GM12892 (cell line): ENCODE measurements at regions not wholly inside any gene's neighbourhood (a gene's known extent, or its start where the extent isn't known, plus 50 kb on each side); places are given as distances from the start of the nearest gene placed in this dataset.

ENCODE experiments used
- DNase-seq: peaks from one replicate; pipeline ENCODE4 v3.0.0; 2011; ENCODE audit not compliant: insufficient read length
- FAIRE-seq: peaks from 2 replicates; lab custom pipeline; 2011; peaks lifted over from hg19 to GRCh38; lab: Jason Lieb, UNC
- POLR2A ChIP-seq: IDR thresholded peaks from 2 replicates; pipeline ENCODE4 v1.6.1; 2011; ENCODE audit warnings: low read depth, low read length, control low read depth
- POLR2AphosphoS5 ChIP-seq: IDR thresholded peaks from 2 replicates; pipeline ENCODE4 v1.6.1; 2011; ENCODE audit warnings: low read depth, low read length, control low read depth
- TAF1 ChIP-seq: IDR thresholded peaks from 2 replicates; pipeline ENCODE4 v1.6.1; 2011; ENCODE audit warnings: low read depth, mild to moderate bottlenecking, control low read depth, low read length, borderline replicate concordance

- DNase-seq (no peak), FAIRE-seq (no peak)
- no peak for TF ChIP-seq TAF1
- no peak for TF ChIP-seq POLR2A
Measured at GRCh38 chr4:100060765-100061416, 110.8 kb upstream of the H2AZ1 start.

DNA sequence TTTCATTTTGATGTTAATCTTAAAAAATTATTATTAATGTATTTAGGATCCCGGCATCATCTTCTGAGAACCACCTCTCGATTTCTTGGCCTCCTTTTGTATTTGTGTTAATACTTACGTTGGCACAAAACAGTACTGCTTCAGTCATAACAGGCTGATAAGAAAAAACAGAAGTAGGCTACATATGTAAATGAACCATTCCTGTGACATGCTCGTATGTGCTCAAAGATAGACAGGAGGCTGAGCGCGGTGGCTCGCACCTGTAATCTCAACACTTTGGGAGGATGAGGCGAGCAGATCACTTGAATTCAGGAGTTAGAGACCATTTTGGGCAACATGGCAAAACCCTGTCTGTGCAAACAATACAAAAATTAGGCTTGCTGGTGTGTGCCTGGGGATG is 109.4 kb upstream of the H2AZ1 start:
- TF ChIP-seq TAF1 (no peak), POLR2AphosphoS5 (no peak), POLR2A (no peak)
- peak; percentile 46 for FAIRE-seq
- no peak for DNase-seq

DNA sequence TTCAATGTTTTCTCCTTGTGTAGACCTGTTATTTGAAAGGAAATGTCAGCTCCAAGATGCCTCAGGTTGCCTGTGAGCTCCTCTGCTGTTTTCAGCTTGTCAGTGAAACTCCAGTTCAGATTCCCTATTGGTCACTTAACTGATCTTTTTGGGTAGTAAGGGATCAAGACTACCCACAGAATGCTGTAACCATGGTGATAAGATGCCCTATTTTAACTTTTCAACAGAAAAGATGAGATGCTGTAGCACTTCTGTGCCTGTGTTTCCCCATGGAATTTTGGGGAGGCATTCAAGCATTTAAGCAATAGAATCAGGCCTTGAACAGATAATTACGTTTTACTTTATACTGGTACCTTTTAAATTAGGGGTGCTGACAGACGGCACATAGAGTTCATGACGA is 106.6 kb upstream of the H2AZ1 start:
- FAIRE-seq (no peak), DNase-seq (no peak)
- TF ChIP-seq POLR2AphosphoS5 (no peak), POLR2A (no peak), TAF1 (no peak)

- TF ChIP-seq TAF1 (no peak), POLR2AphosphoS5 (no peak), POLR2A (no peak)
Measured at GRCh38 chr4:100054071-100054470, 104.0 kb upstream of the H2AZ1 start.

DNA sequence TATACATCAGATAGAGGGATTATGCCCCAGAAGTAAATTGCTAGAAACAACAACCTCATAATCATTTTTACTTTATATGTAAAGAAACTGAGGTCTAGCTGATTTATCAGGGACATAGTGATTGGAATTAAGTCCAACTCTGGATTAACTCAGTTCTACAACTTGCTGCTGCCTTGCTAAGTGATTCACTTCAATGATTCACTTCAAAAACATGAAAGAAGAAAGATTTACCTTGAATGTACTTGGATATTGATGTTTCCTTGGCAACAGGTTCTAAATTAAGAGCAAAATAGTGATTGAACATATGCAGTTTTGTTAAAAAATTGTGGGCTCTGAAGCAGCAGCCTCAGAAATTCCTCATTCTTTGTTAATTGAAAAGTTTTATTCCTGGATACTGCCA is 99.8 kb upstream of the H2AZ1 start:
- TF ChIP-seq POLR2A (no peak), TAF1 (no peak), POLR2AphosphoS5 (no peak)
- DNase-seq (no peak), FAIRE-seq (no peak)

More at GRCh38 chr4:100054071-100054470, 104.0 kb upstream of the H2AZ1 start:
- no peak for DNase-seq
- no peak for FAIRE-seq

DNA sequence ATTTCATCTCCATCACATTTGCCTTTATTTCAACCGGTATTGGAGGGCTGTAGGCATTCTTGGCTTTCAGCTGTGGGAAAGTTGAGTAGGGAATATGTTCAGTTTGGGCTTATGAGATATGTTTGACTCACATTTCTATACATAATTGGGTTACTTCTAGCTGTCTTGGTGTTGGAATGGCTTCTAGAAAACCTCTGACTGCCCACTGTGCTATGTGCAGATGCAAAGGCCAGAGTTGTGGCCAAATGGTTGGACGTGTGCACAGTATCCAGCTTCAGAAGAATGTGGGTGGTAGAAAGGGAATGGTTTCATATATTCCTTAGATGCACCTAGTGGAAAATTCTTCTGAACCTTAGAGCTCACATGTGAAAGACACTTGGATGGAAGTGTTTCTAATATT is 92.6 kb upstream of the H2AZ1 start:
- DNase-seq (no peak), FAIRE-seq (no peak)
- TF ChIP-seq TAF1 (no peak), POLR2A (no peak), POLR2AphosphoS5 (no peak)

DNA sequence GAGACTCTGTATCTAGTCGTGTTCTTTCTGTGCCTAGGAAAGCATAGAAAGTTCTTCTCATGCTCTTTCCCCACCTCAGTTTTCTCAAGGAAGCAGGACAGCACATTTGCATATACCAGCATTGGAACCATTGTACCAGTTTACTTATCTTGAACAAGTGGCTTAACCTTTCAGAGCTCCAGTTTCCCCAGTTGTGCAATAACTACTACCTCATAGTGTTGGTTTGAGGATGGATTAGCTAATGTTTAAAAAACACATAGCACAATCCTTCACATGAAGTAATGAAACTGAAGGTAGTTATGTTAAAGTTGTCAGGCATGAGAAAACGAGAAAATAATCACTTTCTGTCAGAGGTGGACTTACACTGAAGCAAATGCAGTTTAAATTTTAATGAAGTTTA is 92.2 kb upstream of the H2AZ1 start:
- FAIRE-seq (no peak), DNase-seq (no peak)
- TF ChIP-seq TAF1 (no peak), POLR2A (no peak), POLR2AphosphoS5 (no peak)

- TF ChIP-seq POLR2AphosphoS5 (no peak), TAF1 (no peak), POLR2A (no peak)
- DNase-seq (no peak), FAIRE-seq (no peak)
Measured at GRCh38 chr4:100041646-100042045, 91.6 kb upstream of the H2AZ1 start.

- TF ChIP-seq POLR2A (no peak), POLR2AphosphoS5 (no peak), TAF1 (no peak)
- FAIRE-seq (no peak), DNase-seq (no peak)
Measured at GRCh38 chr4:100034023-100034664, 84.1 kb upstream of the H2AZ1 start.

DNA sequence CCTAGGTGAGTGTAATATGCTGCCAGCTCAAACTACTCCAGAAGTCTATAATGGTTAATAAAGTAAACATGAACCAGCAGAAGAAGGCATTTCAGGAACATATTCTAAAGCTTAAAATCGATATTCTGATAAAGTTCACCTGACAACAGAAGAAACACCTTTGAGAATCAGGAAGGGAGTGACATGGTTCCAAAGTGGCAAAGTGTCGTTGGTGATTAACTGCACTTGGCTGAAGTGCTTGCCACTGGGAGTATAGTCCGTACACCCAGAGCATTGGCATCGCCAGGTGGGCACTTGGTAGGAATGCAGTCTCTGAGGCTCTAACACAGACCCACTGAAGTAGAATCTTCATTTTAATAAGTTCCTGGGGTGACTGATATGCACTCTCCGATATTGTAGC is 76.0 kb upstream of the H2AZ1 start:
- DNase-seq (no peak), FAIRE-seq (no peak)
- TF ChIP-seq POLR2A, result no peak
- TF ChIP-seq TAF1, result no peak
- no peak for TF ChIP-seq POLR2AphosphoS5

DNA sequence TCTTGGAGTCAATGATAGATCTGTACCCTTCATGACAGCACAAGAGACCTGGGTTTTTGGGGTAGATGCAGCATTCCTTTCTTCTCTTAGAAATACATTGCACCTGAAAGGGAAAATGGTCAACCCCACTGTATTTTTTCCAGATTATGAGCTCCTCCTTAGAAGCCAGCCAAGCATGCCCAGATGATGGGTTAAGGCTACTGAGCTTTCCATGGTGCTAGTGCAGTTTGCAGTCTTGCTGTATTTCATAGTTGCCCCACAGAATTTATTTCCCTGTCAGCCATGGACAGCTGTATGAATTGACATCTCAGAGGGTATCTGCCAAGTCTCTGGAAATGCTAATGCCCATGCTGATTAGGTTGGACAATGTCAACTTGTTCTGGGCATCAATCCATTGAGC is 73.7 kb upstream of the H2AZ1 start:
- FAIRE-seq, result no peak
- TF ChIP-seq POLR2AphosphoS5 (no peak), POLR2A (no peak), TAF1 (no peak)
- no peak for DNase-seq

DNA sequence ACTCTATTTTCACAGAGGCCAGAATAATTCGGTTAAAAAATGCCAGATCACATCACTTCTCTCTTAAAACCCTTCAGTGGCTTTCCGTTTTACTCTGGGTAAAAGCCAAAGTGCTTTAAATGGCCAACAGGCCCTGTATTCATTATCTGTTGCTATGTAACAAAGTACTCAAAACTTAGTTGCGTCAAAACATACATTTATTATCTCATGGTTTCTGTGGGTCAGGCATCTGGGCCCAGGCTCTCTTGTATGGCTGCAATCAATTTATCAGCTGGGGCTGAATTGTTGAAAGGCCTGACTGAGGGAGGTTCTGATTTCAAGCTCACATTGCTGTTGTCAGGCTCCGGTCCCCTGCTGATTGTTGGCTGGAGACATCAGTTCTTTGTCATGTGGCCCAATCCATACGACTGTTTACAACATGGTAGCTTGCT is 72.7 kb upstream of the H2AZ1 start:
- no peak for TF ChIP-seq POLR2A
- TF ChIP-seq TAF1, result no peak
- no peak for TF ChIP-seq POLR2AphosphoS5

More for the DNA sequence above, 72.7 kb upstream of the H2AZ1 start:
- DNase-seq, result no peak
- FAIRE-seq, result no peak
